ENCODE measurements at regions not wholly inside any gene's neighbourhood (a gene's known extent, or its start where the extent isn't known, plus 50 kb on each side); places are given as distances from the start of the nearest gene placed in this dataset.
"Not testable (repeated sequence)": the region's sequence is repeated elsewhere in the genome, so short reads cannot be mapped to it uniquely, and the experiment has no call there.

DNA sequence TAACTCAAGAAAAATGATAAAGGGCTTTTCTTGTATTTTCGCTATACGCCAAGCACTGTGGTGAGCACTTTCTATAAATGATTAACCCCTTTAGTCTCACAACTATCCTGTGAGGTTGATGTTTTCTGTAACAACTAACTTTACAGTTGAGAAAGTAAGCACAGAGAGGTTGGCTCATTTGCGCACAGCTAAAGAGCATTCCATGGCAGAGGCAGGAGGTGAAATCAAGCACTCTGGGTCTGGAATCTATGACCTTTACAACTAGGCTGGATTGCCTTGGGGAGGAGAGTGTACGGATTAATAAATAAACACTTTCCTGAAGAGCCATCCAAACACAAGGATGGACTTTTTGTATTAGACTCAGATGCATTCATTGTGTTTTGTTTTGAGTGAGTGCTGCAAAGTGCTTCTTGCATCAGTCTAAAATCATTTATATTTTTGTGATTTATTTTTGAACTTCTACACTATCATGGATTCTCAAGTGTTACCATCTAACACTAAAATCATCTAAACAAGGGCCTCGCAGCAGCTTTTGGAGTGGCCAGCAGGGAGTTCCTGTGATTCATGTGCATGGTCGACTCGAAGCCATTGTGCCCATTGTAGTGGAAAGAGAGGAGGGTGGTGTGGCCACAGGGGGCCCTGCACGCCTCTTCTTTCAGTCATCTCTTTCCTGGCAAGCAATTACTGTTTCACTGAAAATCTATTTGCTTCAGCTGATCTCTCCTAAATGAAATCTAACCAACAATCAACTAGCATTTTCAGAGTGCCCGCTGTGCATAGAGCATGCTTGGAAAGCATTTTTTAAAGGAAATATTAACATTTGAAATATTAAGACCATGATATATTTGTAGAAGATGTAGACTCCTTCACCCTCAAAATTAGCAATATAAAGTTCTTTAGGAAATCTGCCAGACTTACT lies 633.4 kb upstream of the COBL start:
- CTCF ChIA-PET = no interaction called here
- TF ChIP-seq, protein P1, sequence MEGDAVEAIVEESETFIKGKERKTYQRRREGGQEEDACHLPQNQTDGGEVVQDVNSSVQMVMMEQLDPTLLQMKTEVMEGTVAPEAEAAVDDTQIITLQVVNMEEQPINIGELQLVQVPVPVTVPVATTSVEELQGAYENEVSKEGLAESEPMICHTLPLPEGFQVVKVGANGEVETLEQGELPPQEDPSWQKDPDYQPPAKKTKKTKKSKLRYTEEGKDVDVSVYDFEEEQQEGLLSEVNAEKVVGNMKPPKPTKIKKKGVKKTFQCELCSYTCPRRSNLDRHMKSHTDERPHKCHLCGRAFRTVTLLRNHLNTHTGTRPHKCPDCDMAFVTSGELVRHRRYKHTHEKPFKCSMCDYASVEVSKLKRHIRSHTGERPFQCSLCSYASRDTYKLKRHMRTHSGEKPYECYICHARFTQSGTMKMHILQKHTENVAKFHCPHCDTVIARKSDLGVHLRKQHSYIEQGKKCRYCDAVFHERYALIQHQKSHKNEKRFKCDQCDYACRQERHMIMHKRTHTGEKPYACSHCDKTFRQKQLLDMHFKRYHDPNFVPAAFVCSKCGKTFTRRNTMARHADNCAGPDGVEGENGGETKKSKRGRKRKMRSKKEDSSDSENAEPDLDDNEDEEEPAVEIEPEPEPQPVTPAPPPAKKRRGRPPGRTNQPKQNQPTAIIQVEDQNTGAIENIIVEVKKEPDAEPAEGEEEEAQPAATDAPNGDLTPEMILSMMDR (IDR thresholded peaks at IDR 0.05; ENCODE audit: insufficient read depth, low read length, missing control alignments) = no peak
- DNase-seq (ENCODE audit: low read depth, low spot score) = no peak
- POLR2A ChIA-PET = no interaction called here
- H3K4me3 ChIP-seq (ENCODE audit: low read depth, low read length) = no peak overlapping the region

DNA sequence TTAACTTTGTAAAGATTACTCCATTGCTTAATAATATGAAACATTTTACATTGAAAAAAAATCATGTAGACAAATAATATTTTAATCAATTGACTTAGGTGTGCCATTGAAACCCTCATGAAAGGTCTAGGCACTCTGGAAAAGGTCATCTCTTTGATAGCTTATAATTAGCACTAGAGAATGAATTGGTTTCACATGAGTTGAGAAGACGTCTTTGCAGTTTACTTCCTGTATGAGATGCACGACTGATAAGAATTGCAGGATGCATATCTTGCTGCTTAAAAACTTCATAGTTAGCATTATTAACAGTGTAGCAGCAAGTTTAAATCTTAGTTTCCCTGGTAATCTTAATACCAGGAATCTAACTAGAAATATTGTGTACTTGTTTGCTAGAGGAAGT lies 614.2 kb upstream of the COBL start:
- no peak overlapping the region for H3K4me3 ChIP-seq (ENCODE audit: low read depth, low read length)
- no peak for DNase-seq (ENCODE audit: low read depth, low spot score)
- TF ChIP-seq, protein P1 (IDR thresholded peaks at IDR 0.05; ENCODE audit: insufficient read depth, low read length, missing control alignments) = no peak
- ChIA-PET POLR2A (no interaction called here), CTCF (no interaction called here)

DNA sequence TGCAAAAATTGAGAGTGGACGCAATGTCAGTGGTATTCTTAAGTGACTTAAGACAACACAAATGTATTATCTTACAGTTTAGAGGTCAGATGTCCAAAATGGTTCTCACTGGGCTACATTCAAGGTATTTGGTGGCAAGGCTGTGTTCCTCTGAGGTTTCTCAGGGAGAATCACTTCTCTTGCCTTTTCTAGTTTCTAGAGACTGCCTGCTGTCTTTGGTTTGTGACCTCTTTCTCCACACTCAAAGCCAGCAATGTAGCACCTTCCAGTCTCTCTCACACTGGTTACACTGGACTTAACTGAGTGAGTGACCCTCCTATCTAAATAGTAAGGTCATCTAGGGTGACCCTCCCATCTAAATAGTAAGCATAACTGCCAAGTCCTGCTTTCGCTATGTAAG lies 613.2 kb upstream of the COBL start:
- ChIA-PET POLR2A (no interaction called here), CTCF (no interaction called here)
- no peak for DNase-seq (ENCODE audit: low read depth, low spot score)
- TF ChIP-seq, protein P1 (IDR thresholded peaks at IDR 0.05; ENCODE audit: insufficient read depth, low read length, missing control alignments) = no peak
- H3K4me3 ChIP-seq (ENCODE audit: low read depth, low read length) = no peak overlapping the region

DNA sequence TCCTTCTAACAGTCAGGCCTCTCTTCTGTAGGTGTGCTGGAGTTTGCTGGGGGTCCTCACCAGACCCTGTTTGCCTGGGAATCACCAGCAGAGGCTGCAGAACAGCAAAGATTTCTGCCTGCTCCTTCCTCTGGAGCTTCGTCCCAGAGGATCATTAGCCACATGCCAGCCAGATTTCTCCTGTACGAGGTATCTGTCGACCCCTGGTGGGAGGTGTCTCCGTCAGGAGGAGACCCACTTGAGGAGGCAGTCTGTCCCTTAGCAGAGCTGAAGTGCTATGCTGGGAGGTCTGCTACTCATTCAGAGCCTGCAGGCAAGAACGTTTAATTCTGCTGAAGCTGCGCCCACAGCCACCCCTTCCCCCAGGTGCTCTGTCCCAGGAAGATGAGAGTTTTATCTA lies 611.1 kb upstream of the COBL start:
- no peak overlapping the region for H3K4me3 ChIP-seq (ENCODE audit: low read depth, low read length)
- CTCF ChIA-PET = no interaction called here
- DNase-seq (ENCODE audit: low read depth, low spot score) = no peak
- POLR2A ChIA-PET = no interaction called here
- TF ChIP-seq, protein P1 (IDR thresholded peaks at IDR 0.05; ENCODE audit: insufficient read depth, low read length, missing control alignments) = no peak

DNA sequence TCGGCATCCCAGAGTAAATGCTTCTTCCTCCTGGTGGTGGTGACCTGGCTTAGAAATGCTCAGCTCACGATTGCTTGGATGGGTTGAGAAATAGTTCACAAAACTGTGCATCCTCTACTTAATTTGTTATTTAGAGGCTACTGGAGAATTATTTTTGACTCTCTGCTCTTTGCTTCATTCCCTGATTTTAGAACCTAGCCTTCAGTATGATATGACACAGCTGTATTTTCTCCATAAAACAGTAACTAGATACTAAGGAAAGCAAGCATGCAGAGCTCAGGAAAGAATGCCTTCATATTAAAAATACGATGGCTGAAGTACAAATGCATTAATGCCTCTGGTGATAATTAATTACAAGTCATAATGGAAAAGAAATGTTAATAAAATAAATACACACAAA lies 602.0 kb upstream of the COBL start:
- no peak overlapping the region for H3K4me3 ChIP-seq (ENCODE audit: low read depth, low read length)
- TF ChIP-seq, protein P1 (IDR thresholded peaks at IDR 0.05; ENCODE audit: insufficient read depth, low read length, missing control alignments) = no peak
- POLR2A ChIA-PET = no interaction called here
- DNase-seq (ENCODE audit: low read depth, low spot score) = no peak
- CTCF ChIA-PET = no interaction called here

DNA sequence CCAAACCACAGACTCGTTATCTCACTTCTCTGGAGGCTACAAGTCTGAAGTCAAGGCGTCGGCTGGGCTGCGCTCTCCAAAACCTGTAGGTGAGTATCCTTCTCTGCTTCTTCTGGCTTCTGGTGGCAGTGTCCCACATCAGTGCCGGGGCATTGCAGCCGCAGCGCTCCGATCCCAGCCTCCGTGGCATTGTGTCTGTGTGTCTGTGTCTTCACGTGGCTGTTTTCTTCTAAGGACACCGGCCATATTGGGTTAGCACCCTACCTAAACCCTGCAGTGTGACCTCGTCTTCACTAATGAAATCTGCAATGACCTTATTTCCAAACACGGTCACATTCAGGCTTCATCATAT lies 584.9 kb upstream of the COBL start:
- POLR2A ChIA-PET = no interaction called here
- CTCF ChIA-PET = no interaction called here
- TF ChIP-seq, protein P1 (IDR thresholded peaks at IDR 0.05; ENCODE audit: insufficient read depth, low read length, missing control alignments) = no peak
- no peak for DNase-seq (ENCODE audit: low read depth, low spot score)
- no peak overlapping the region for H3K4me3 ChIP-seq (ENCODE audit: low read depth, low read length)

DNA sequence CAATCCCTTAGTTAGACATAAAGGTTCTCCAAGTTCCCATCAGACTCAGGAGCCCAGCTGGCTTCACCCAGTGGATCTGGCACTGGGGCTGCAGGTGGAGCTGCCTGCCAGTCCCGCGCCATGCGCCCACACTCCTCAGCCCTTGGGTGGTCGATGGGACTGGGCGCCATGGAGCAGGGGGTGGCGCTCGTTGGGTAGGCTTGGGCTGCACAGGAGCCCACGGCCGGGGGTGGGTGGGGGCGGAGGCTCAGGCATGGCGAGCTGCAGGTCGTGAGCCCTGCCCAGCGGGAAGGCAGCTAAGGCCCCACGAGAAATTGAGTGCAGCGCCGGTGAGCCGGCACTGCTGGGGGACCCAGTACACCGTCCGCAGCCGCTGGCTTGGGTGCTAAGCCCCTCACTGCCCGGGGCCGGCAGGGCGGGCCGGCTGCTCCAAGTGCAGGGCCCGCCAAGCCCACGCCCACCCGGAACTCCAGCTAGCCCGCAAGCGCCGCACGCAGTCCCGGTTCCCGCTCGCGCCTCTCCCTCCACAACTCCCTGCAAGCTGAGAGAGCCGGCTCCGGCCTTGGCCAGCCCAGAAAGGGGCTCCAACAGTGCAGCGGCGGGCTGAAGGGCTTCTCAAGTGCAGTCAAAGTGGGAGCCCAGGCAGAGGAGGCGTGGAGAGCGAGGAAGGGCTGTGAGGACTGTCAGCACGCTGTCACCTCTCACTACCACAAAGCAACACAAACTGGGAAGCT lies 584.3 kb upstream of the COBL start:
- POLR2A ChIA-PET; CTCF ChIA-PET; DNase-seq (ENCODE audit: low read depth, low spot score); H3K4me3 ChIP-seq (ENCODE audit: low read depth, low read length): not testable (repeated sequence)
